HCT116 (cell line): ENCODE measurements at regions not wholly inside any gene's neighbourhood (a gene's known extent, or its start where the extent isn't known, plus 50 kb on each side); places are given as distances from the start of the nearest gene placed in this dataset.

Experiments
- ATF3 ChIP-seq: IDR thresholded peaks from 2 replicates; pipeline ENCODE4 v1.6.1; 2012
- CTCF ChIP-seq, 3 experiments: fragments of 200-600 bp in 1 of 3; sonication (generic) in 1 of 3; IDR thresholded peaks in 2 of 3; conservative IDR thresholded peaks in 1 of 3; 2 replicates each; pipeline ENCODE4 v1.5.1; 2012 to 2017; ENCODE audit warnings: low read depth in 2 of 3, low read length in 2 of 3, antibody characterized with exemption in 1 of 3, borderline replicate concordance in 1 of 3, control low read depth in 1 of 3, mild to moderate bottlenecking in 1 of 3, mixed read lengths in 1 of 3, mixed run types in 1 of 3, moderate library complexity in 1 of 3; ENCODE audit not compliant: insufficient read depth in 1 of 3
- EGR1 ChIP-seq: IDR thresholded peaks from 2 replicates; pipeline ENCODE4 v1.6.1; 2012; ENCODE audit warnings: low read depth
- EZH2 ChIP-seq: fragments of 200-600 bp; sonication (generic); IDR thresholded peaks from 2 replicates; pipeline ENCODE4 v1.6.1; 2017; ENCODE audit warnings: antibody characterized with exemption, mixed run types
- EZH2phosphoT487 ChIP-seq: fragments of 200-600 bp; IDR thresholded peaks from 2 replicates; pipeline ENCODE4 v1.6.1; 2018; ENCODE audit warnings: antibody characterized with exemption, borderline replicate concordance
- FOSL1 ChIP-seq: IDR thresholded peaks from 2 replicates; pipeline ENCODE4 v1.6.1; 2012; ENCODE audit warnings: low read depth
- POLR2A ChIP-seq: IDR thresholded peaks from 2 replicates; pipeline ENCODE4 v1.7.0; 2011; ENCODE audit warnings: borderline replicate concordance; ENCODE audit not compliant: insufficient read depth, insufficient read length; ENCODE audit errors: extremely low read depth
- YY1 ChIP-seq: IDR thresholded peaks from 2 replicates; pipeline ENCODE4 v1.6.1; 2011; ENCODE audit warnings: low read length, low read depth, moderate library complexity, mild to moderate bottlenecking; ENCODE audit not compliant: insufficient replicate concordance; ENCODE audit errors: extremely low read depth
- TF ChIP-seq, protein P1 (sequence below): IDR thresholded peaks from 2 replicates; pipeline ENCODE4 v1.6.1; 2012

- TF ChIP-seq CTCF (IDR thresholded peaks at IDR 0.05 in 2 of 3, conservative IDR thresholded peaks at IDR 0.05 in 1 of 3; ENCODE audit: borderline replicate concordance in 1 of 3, insufficient read depth in 1 of 3, low read depth in 2 of 3, low read length in 2 of 3): no peak
- TF ChIP-seq EZH2: no peak
- no peak for TF ChIP-seq EZH2phosphoT487
- TF ChIP-seq ATF3: no peak
- TF ChIP-seq POLR2A: no peak
- TF ChIP-seq YY1: no peak
- TF ChIP-seq, protein P1, sequence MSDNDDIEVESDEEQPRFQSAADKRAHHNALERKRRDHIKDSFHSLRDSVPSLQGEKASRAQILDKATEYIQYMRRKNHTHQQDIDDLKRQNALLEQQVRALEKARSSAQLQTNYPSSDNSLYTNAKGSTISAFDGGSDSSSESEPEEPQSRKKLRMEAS: no peak
- TF ChIP-seq EGR1: no peak
- no peak for TF ChIP-seq FOSL1
Observed at GRCh38 chr1:87950369-87950768, 621.7 kb downstream of the LMO4 start.
